ENCODE measurements at regions not wholly inside any gene's neighbourhood (a gene's known extent, or its start where the extent isn't known, plus 50 kb on each side); places are given as distances from the start of the nearest gene placed in this dataset.

GRCh38 chr9:109705515-109705914, 74.5 kb upstream of the PALM2AKAP2 start:
- TF ChIP-seq, protein P1, sequence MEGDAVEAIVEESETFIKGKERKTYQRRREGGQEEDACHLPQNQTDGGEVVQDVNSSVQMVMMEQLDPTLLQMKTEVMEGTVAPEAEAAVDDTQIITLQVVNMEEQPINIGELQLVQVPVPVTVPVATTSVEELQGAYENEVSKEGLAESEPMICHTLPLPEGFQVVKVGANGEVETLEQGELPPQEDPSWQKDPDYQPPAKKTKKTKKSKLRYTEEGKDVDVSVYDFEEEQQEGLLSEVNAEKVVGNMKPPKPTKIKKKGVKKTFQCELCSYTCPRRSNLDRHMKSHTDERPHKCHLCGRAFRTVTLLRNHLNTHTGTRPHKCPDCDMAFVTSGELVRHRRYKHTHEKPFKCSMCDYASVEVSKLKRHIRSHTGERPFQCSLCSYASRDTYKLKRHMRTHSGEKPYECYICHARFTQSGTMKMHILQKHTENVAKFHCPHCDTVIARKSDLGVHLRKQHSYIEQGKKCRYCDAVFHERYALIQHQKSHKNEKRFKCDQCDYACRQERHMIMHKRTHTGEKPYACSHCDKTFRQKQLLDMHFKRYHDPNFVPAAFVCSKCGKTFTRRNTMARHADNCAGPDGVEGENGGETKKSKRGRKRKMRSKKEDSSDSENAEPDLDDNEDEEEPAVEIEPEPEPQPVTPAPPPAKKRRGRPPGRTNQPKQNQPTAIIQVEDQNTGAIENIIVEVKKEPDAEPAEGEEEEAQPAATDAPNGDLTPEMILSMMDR (IDR thresholded peaks at IDR 0.05; ENCODE audit: insufficient read depth, low read length, poor library complexity, severe bottlenecking) = no peak
- Histone ChIP-seq H3K4me3 (replicated peaks; ENCODE audit: low read depth, low read length) (no peak overlapping the region), H3K36me3 (ENCODE audit: control insufficient read depth, insufficient read depth, low read length) (no peaks in the 10 kb centered on the region), H3K27me3 (replicated peaks; ENCODE audit: control insufficient read depth, insufficient read depth, low read length) (no peaks in the 10 kb centered on the region; the same call in 1 of the 2 replicates)
- DNase-seq (ENCODE audit: extremely low read depth, insufficient read length) = no peak

GRCh38 chr9:109707355-109707754, 72.6 kb upstream of the PALM2AKAP2 start:
- TF ChIP-seq, protein P1 (IDR thresholded peaks at IDR 0.05; ENCODE audit: insufficient read depth, low read length, poor library complexity, severe bottlenecking) = no peak
- no peaks in the 10 kb centered on the region; the same call in 1 of the 2 replicates for H3K27me3 ChIP-seq (replicated peaks; ENCODE audit: control insufficient read depth, insufficient read depth, low read length)

GRCh38 chr9:109708451-109708945, 71.5 kb upstream of the PALM2AKAP2 start:
- no peak for DNase-seq (ENCODE audit: extremely low read depth, insufficient read length)
- Histone ChIP-seq H3K36me3 (ENCODE audit: control insufficient read depth, insufficient read depth, low read length) (no peaks in the 10 kb centered on the region), H3K27me3 (replicated peaks; ENCODE audit: control insufficient read depth, insufficient read depth, low read length) (no peaks in the 10 kb centered on the region; the same call in 1 of the 2 replicates), H3K4me3 (replicated peaks; ENCODE audit: low read depth, low read length) (no peak overlapping the region)
- TF ChIP-seq, protein P1 (IDR thresholded peaks at IDR 0.05; ENCODE audit: insufficient read depth, low read length, poor library complexity, severe bottlenecking) = no peak

More at GRCh38 chr9:109707355-109707754, 72.6 kb upstream of the PALM2AKAP2 start:
- DNase-seq (ENCODE audit: extremely low read depth, insufficient read length) = no peak
- Histone ChIP-seq H3K4me3 (replicated peaks; ENCODE audit: low read depth, low read length) (no peak overlapping the region), H3K36me3 (ENCODE audit: control insufficient read depth, insufficient read depth, low read length) (no peaks in the 10 kb centered on the region)

GRCh38 chr9:109709866-109710265, 70.1 kb upstream of the PALM2AKAP2 start:
- Histone ChIP-seq H3K36me3 (ENCODE audit: control insufficient read depth, insufficient read depth, low read length) (no peaks in the 10 kb centered on the region), H3K27me3 (replicated peaks; ENCODE audit: control insufficient read depth, insufficient read depth, low read length) (no peaks in the 10 kb centered on the region; the same call in 1 of the 2 replicates), H3K4me3 (replicated peaks; ENCODE audit: low read depth, low read length) (no peak overlapping the region)
- TF ChIP-seq, protein P1 (IDR thresholded peaks at IDR 0.05; ENCODE audit: insufficient read depth, low read length, poor library complexity, severe bottlenecking) = no peak
- no peak for DNase-seq (ENCODE audit: extremely low read depth, insufficient read length)

GRCh38 chr9:109710830-109711229, 69.2 kb upstream of the PALM2AKAP2 start:
- no peaks in the 10 kb centered on the region; the same call in 1 of the 2 replicates for H3K27me3 ChIP-seq (replicated peaks; ENCODE audit: control insufficient read depth, insufficient read depth, low read length)
- H3K36me3 ChIP-seq (ENCODE audit: control insufficient read depth, insufficient read depth, low read length) = no peaks in the 10 kb centered on the region
- no peak overlapping the region for H3K4me3 ChIP-seq (replicated peaks; ENCODE audit: low read depth, low read length)
- DNase-seq (ENCODE audit: extremely low read depth, insufficient read length) = no peak
- TF ChIP-seq, protein P1 (IDR thresholded peaks at IDR 0.05; ENCODE audit: insufficient read depth, low read length, poor library complexity, severe bottlenecking) = no peak

GRCh38 chr9:109715344-109715743, 64.7 kb upstream of the PALM2AKAP2 start:
- no peaks in the 10 kb centered on the region for H3K27me3 ChIP-seq (replicated peaks; ENCODE audit: control insufficient read depth, insufficient read depth, low read length)
- no peak overlapping the region for H3K4me3 ChIP-seq (replicated peaks; ENCODE audit: low read depth, low read length)
- no peak for DNase-seq (ENCODE audit: extremely low read depth, insufficient read length)
- H3K36me3 ChIP-seq (ENCODE audit: control insufficient read depth, insufficient read depth, low read length) = no peaks in the 10 kb centered on the region
- TF ChIP-seq, protein P1 (IDR thresholded peaks at IDR 0.05; ENCODE audit: insufficient read depth, low read length, poor library complexity, severe bottlenecking) = no peak
